ENCODE measurements at regions not wholly inside any gene's neighbourhood (a gene's known extent, or its start where the extent isn't known, plus 50 kb on each side); places are given as distances from the start of the nearest gene placed in this dataset.

DNA sequence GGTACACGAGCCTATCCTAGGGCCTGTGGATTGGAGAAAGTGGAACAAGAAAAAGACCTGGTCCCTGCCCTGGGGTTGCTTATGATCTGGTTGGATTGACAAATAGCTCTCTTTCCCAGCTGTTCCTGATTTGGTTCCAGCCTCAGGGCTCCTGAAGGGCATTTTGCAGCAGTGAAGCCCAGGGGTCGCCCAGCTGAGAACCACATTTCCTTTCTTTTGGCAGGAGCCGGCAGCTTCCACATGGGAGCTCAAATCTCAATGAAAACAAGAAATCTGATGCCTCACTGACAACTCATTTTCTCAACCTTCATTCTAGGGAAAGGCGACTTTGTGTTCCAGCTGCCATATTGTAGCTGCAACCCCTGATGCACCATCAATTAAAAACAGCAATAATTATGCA lies 140.6 kb upstream of the CADM1 start:
- H3K4me3 ChIP-seq = no peak overlapping the region
- H3K4me1 ChIP-seq = no peaks in the 10 kb centered on the region
- no peaks in the 10 kb centered on the region for H3K9me3 ChIP-seq
- TF ChIP-seq, protein P1, sequence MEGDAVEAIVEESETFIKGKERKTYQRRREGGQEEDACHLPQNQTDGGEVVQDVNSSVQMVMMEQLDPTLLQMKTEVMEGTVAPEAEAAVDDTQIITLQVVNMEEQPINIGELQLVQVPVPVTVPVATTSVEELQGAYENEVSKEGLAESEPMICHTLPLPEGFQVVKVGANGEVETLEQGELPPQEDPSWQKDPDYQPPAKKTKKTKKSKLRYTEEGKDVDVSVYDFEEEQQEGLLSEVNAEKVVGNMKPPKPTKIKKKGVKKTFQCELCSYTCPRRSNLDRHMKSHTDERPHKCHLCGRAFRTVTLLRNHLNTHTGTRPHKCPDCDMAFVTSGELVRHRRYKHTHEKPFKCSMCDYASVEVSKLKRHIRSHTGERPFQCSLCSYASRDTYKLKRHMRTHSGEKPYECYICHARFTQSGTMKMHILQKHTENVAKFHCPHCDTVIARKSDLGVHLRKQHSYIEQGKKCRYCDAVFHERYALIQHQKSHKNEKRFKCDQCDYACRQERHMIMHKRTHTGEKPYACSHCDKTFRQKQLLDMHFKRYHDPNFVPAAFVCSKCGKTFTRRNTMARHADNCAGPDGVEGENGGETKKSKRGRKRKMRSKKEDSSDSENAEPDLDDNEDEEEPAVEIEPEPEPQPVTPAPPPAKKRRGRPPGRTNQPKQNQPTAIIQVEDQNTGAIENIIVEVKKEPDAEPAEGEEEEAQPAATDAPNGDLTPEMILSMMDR (IDR thresholded peaks at IDR 0.05) = no peak
- H3K27ac ChIP-seq = no peak overlapping the region
- DNase-seq = no peak
- intact Hi-C loops (cut with DNase I) = no loop called here
- no peaks in the 10 kb centered on the region for H3K36me3 ChIP-seq (ENCODE audit: insufficient read depth in 1 of 2, low read depth in 1 of 2)
- peaks cover 0 to 3% (median 0%) of the 10 kb centered on the region in 3 donors for H3K27me3 ChIP-seq (ENCODE audit: insufficient read depth in 3 of 3, low read length in 2 of 3)
- peak in 1 of 4 donors; percentile 28 for ATAC-seq
- 33 to 48% (median 48%) methylated on average over 4 of the region's 4 CpGs for WGBS, 3 donors

DNA sequence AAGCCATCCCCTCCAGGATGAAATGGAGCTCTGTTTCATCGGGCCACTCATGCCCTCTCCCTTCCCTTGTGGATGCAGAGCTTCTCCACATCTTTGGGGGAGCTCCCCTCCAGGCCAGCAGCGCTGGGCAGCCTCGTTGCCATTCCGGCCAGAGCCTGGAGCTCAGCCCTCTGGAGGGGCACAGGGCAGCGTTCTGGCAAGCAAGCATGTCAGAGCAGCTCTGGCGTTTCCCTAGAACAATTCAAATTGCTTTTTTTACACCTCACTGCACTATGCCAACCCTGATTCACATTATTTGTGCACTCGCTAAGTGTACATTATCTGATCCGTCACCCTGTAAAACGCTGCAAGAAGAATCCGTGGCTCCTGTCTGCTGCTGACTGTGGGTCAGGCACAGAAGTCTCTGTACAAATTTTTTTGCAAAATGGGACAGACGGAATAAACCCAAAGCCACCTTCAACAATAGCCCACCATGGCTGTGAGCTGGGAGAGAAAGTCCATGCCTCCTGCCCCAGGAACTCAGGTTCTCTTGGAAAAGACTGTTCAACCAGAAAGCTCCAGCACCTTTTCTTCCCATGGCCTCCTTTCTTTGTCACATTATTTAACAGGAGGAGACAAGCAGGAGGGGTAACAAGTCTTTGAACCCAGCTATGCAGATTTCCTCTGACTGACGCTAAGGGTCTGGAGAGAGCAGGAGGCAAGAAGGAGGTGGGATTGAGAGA lies 139.5 kb upstream of the CADM1 start:
- WGBS, 3 donors = 67 to 80% (median 68%) methylated on average over 12 of the region's 12 CpGs
- TF ChIP-seq, protein P1 (IDR thresholded peaks at IDR 0.05) = no peak
- DNase-seq (no peak), ATAC-seq (no peak)
- peaks cover 0 to 3% (median 0%) of the 10 kb centered on the region in 3 donors for H3K27me3 ChIP-seq (ENCODE audit: insufficient read depth in 3 of 3, low read length in 2 of 3)
- no peaks in the 10 kb centered on the region for H3K9me3 ChIP-seq
- no peak overlapping the region for H3K27ac ChIP-seq
- H3K36me3 ChIP-seq (ENCODE audit: insufficient read depth in 1 of 2, low read depth in 1 of 2) = no peaks in the 10 kb centered on the region
- no peak overlapping the region for H3K4me3 ChIP-seq
- intact Hi-C loops (cut with DNase I) = no loop called here
- H3K4me1 ChIP-seq = no peaks in the 10 kb centered on the region

DNA sequence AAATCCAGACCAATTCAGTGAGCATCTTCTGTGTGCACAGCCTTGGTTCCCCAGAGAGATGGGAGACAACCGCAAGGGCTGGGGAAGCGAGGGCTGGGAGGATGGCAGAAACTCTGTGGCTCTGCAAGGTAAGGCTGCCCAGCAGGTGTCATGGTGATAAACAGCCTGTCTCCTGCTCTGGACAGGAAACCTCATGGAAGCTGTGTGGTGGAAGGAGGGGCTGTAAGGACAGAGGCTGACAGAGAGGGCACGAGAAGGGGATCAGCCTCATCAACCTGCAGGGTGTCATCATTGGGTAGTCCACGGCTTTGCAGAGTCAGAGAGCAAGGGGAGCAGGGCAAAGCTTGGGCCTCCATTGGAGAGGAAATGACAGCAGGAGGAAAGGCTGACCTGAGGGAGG lies 138.4 kb upstream of the CADM1 start:
- no peaks in the 10 kb centered on the region for H3K36me3 ChIP-seq (ENCODE audit: insufficient read depth in 1 of 2, low read depth in 1 of 2)
- ATAC-seq = no peak
- 82 to 89% (median 84%) methylated on average over 4 of the region's 4 CpGs for WGBS, 3 donors
- TF ChIP-seq, protein P1 (IDR thresholded peaks at IDR 0.05) = no peak
- H3K27me3 ChIP-seq (ENCODE audit: insufficient read depth in 3 of 3, low read length in 2 of 3) = peaks cover 0 to 3% (median 0%) of the 10 kb centered on the region in 3 donors
- no peaks in the 10 kb centered on the region for H3K9me3 ChIP-seq
- intact Hi-C loops (cut with DNase I) = no loop called here
- H3K4me3 ChIP-seq = no peak overlapping the region
- H3K27ac ChIP-seq = no peak overlapping the region
- no peak for DNase-seq
- H3K4me1 ChIP-seq = no peaks in the 10 kb centered on the region

DNA sequence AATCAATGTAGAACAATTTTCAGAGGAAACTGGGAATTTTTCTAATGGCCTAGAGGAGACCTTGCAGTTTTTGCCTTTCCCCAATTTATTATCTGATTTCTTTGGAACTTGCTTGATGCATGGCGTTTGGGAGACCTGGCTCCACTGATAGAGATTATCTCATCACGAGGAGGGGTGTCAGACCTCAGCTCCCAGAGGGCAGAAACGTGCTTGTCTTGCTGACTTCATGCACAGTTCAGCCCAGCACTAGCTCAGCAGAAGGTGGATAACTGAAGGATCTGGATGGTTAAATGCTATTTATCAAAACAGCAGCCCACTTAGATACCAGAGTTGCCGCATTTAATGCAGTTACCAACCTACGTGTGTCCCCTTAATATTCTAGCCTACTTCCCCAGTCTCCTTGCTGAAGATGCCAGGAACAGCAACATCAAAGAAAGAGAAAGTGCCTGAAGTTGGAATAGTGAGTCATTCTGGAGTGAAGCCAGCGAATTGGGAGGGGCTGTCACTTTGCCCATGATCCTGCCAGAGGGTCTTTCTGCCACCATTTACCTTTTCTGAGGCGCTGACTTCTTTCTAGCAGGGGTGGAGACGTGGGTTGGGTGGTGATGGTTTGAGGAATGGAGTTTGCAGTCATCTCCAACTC lies 133.5 kb upstream of the CADM1 start:
- Histone ChIP-seq H3K4me1 (no peaks in the 10 kb centered on the region), H3K27me3 (ENCODE audit: insufficient read depth in 3 of 3, low read length in 2 of 3) (no peaks in the 10 kb centered on the region), H3K27ac (no peak overlapping the region), H3K9me3 (no peaks in the 10 kb centered on the region), H3K36me3 (ENCODE audit: insufficient read depth in 1 of 2, low read depth in 1 of 2) (no peaks in the 10 kb centered on the region), H3K4me3 (no peak overlapping the region)
- WGBS, 3 donors = 62 to 66% (median 66%) methylated on average over 8 of the region's 8 CpGs
- TF ChIP-seq, protein P1 (IDR thresholded peaks at IDR 0.05) = no peak
- ATAC-seq (no peak), DNase-seq (no peak)
- intact Hi-C loops (cut with DNase I) = no loop called here
